Left renal cortex interstitium (tissue), 4 donors: ENCODE measurements at regions not wholly inside any gene's neighbourhood (a gene's known extent, or its start where the extent isn't known, plus 50 kb on each side); places are given as distances from the start of the nearest gene placed in this dataset.
"Not testable (repeated sequence)": the region's sequence is repeated elsewhere in the genome, so short reads cannot be mapped to it uniquely, and the experiment has no call there.

Experiments used
- DNase-seq, 4 donors: peaks; one replicate each; pipeline ENCODE4 v3.0.0-alpha.2; 2013; ENCODE audit warnings: low read depth in 4 of 4, low spot score in 2 of 4, missing footprints in 1 of 4

GRCh38 chr2:195238379-195238778 is 418.6 kb upstream of the SLC39A10 start:
- DNase-seq: no peak

DNA sequence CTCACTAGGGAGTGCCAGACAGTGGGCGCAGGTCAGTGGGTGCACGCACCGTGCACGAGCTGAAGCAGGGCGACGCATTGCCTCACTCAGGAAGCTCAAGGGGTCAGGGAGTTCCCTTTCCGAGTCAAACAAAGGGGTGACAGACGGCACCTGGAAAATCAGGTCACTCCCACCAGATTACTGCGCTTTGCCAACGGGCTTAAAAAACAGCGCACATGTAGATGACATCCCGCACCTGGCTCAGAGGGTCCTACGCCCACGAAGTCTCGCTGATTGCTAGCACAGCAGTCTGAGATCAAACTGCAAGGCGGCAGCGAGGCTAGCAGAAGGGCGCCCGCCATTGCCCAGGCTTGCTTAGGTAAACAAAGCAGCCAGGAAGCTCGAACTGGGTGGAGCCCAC is 428.5 kb upstream of the SLC39A10 start:
- not testable (repeated sequence) for DNase-seq

DNA sequence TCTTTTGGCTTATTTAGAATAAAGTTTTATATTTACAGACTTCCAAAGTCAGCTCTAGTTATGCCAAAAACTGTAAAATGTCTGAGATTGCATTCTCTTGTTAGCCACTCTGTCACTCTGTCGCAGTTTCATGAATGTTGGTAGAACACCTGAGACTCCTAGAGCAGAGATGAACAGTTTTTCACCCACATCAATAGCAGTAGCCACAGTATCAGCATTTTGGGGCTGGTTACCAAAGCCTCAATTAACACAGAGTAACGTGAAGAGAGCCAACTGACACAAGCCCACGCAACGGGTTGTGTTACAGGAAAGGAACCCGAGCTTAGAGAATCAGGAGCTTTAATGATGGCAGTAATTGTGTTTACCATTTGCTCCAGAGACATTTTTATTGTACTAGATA is 443.0 kb upstream of the SLC39A10 start:
- DNase-seq: no peak

GRCh38 chr2:195212586-195212985 is 444.4 kb upstream of the SLC39A10 start:
- DNase-seq: no peak

- no peak for DNase-seq
Observed at GRCh38 chr2:195202163-195202845, 454.7 kb upstream of the SLC39A10 start.

- DNase-seq: no peak
Observed at GRCh38 chr2:195199864-195200263, 457.2 kb upstream of the SLC39A10 start.

DNA sequence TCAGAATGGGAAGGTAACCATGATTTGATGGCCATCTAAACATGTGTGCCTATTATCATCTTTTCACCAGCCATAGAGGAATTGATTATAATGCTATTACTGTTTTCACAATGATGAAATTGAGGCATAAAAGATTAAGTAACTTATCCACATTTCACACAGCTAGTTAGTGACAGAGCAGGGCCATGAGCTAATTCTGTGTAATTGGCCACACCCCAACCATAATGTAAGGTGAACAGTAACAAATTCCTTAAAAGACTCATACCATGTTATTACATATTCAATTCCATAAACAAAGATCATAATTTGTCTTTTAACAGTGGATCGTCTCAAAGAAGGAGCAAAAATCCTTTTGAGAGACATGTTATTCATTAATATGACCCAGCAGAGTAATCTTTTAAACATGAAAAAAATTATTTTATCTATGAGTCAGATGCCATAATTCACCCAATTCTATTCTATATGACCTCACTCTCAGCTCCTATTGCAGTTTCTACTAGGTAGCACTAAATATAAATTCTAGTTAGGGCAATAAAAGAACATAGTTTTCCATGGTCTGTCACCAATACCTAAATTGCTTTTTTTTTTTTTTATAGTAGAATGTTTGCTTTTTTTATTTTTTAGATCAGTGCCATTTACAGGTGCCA is 475.8 kb upstream of the SLC39A10 start:
- DNase-seq: no peak

DNA sequence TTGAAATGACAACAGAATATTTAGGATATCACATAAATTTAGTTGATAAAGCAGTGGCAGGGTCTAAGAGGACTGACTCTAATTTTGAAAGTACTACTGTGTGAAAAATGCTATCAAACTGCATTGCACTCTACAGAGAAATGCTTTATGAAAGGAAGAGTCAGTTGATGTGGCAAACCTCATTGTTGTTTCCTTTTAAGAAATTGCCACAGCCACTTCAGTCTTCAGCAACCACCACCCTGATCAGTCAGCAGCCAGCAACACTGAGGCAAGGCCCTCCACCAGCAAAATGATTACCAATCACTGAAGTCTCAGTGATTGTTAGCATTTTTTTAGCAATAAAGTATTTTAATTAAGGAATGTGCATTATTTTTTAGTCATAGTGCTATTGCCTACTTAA is 488.7 kb upstream of the SLC39A10 start:
- DNase-seq: no peak

DNA sequence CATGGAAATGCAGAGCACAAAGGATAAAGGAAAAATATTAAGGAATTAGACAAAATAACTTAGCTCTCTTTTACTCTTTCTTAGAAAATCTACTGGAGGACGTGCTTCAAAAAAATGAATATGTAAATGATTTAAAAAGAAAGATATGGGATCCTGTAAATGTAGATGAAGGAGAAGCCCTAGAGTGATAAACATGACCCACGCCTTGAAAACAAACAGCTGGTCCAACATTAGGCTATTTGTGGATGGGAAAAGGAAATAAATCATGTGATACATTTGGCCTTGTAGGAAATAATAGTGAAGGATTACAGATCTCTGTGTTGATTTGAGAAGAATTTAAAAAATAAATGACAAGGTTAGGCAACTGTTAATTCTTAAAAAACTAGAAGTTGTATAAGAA is 492.1 kb upstream of the SLC39A10 start:
- no peak for DNase-seq

GRCh38 chr2:195162918-195163317 is 494.1 kb upstream of the SLC39A10 start:
- DNase-seq: no peak

GRCh38 chr2:195162194-195162593 is 494.8 kb upstream of the SLC39A10 start:
- no peak for DNase-seq

GRCh38 chr2:195160963-195161362 is 496.1 kb upstream of the SLC39A10 start:
- no peak for DNase-seq

DNA sequence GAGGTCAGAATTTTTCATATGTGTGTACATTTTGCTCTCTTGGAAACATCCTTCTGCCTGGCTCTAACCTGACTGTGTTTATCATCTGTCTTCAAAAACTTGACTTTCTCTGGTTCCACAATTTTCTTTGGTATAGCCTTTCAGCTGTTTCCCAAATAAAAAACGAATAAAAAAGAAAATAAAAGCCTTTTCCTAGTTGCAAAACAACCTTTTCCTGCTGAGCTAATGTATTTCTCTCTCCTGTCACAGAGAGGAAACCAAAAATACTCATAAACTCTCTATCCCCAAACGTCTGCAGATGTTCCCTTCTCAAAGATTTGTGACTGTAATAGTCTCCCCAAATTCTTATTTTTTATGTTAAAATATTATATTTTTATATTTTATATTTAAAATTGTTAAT is 505.3 kb upstream of the SLC39A10 start:
- DNase-seq: no peak

DNA sequence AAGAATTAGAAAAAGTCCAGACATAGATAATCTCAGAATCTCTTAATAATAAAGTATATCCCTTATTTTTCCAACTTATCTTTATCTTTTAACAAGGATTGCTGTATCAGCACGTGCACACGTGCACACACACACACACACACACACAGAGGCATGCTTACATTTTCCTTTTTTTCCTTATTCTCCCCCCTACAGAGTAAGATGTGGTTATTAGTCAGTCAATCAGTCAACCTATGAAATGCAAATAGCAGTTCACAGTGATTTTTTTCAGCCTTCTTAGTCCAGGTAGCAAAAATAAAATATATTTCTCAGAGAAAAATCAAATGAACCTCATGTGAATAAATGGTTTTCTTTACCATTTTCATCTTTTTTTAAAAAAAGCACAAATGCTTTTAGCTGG is 506.2 kb upstream of the SLC39A10 start:
- no peak for DNase-seq

- DNase-seq: no peak
Observed at GRCh38 chr2:195148004-195148403, 509.0 kb upstream of the SLC39A10 start.

DNA sequence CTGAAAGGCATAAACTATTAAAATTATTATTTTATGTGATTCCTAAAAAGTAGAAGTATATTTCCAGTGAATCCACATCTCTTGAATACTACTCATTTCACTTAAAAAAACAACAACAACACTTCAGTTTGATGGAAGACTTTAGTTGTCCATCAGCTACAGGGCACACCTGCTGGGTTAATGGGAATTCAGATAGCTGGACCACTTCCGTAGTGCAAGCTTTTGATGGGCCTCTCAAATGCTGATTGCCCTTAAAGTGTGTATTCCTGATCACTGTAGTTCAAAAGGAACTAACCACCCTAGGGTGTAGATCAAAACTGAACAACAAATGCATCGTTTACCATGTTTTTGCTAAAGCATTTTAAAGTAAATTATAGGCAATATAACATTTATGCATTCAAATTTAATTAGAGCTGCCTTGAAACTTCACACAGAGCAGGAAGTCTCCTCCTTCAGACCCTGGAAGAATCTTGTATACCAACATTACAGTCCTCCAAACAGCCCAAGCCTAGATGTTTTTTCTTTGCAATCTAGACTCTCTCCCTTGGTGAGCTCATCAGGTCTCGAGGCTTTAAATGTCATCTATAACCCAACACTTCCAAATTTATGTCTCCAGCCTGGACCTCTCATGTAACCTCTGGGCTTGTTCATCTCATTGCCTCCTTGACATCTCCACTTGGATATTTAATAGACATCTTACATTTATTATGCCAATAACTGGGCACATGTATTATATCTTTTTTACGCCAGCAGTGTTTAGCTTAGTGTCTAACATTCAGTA is 510.1 kb upstream of the SLC39A10 start:
- no peak for DNase-seq

DNA sequence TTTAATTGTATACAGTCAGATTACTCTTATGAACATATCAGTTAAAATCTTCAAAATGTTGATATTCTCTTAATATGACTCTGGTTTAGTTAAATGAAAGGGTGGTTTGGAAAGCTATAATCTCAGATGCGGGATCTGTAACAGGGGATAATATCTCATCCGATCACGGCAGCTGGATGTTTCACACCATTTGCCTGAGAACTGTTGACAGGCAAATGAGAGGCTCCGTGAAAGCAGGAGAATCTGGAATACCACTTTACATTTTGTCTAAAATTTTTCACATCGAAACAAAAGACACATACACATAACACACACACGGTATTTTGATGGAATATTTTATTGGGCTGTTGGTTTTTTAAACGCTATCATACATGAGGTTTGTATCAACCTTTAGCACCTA is 518.6 kb upstream of the SLC39A10 start:
- DNase-seq: no peak

GRCh38 chr2:195125889-195126288 is 531.1 kb upstream of the SLC39A10 start:
- not testable (repeated sequence) for DNase-seq

- DNase-seq: no peak
Observed at GRCh38 chr2:195124391-195125079, 532.5 kb upstream of the SLC39A10 start.

GRCh38 chr2:195122653-195123052 is 534.4 kb upstream of the SLC39A10 start:
- DNase-seq: no peak

DNA sequence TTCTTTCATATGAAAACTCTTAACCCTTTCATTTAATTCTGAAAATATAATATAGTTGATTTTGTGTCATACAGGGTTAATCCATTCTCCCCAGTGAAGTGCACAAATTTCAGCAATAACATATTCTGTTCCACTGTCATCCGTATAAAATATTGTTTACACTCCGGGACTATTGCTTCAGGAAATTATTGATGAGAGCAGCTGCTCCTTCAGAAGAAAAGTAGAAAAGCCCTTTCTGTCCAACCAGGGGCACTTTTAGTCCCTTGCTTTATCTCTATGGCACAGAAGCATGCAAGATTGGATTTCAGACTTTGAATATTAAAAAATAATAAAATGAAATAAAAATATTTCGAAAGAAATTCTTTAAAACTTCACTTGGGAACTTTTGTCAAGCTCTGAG is 535.7 kb upstream of the SLC39A10 start:
- no peak for DNase-seq
